ENCODE measurements at regions not wholly inside any gene's neighbourhood (a gene's known extent, or its start where the extent isn't known, plus 50 kb on each side); places are given as distances from the start of the nearest gene placed in this dataset.
"Not testable (repeated sequence)": the region's sequence is repeated elsewhere in the genome, so short reads cannot be mapped to it uniquely, and the experiment has no call there.

DNA sequence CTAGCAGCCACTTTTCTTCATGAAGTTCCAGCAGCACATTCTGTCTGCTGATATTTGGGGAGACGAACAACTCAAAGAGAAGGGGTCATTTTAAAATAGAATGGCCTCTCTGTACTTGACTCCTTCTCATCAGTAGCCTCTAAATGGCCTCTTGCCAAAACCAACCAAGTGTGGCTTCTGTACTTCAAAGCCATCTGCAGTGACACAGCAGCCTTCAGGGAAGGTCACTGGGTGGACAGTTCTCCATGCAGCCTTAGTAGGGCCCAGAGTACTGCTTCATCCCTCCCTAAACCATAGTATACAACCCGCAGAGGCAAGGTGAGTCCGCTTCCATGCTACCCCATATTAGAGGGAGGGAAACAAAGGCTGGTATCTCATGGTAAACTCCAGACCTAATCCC is 249.2 kb upstream of the NBPF12 start:
- H4K20me1 ChIP-seq (replicated peaks; ENCODE audit: control insufficient read depth, extremely low read depth, insufficient read depth, low read length); H3K4me2 ChIP-seq (ENCODE audit: insufficient read depth, low read length); DNase-seq (ENCODE audit: low read depth, low spot score); H3K4me1 ChIP-seq (ENCODE audit: control insufficient read depth, extremely low read depth, insufficient read depth, low read length); H3K9me1 ChIP-seq (replicated peaks; ENCODE audit: control insufficient read depth, extremely low read depth, insufficient read depth, low read length); POLR2A ChIA-PET; H2AFZ ChIP-seq (ENCODE audit: low read depth, low read length); H3K27me3 ChIP-seq (ENCODE audit: control insufficient read depth in 2 of 2, insufficient read depth in 2 of 2, low read length in 2 of 2); H3K27ac ChIP-seq (ENCODE audit: insufficient read depth, low read depth, low read length); dilution Hi-C loops (cut with MboI; ENCODE audit: extremely low pct_ligation_motif_present, low sequenced_read_pairs); H3K36me3 ChIP-seq (ENCODE audit: control insufficient read depth in 2 of 2, extremely low read depth in 1 of 2, insufficient read depth in 2 of 2, low read length in 2 of 2); CTCF ChIA-PET; BruUV-seq (replicated peaks); H3K9ac ChIP-seq (replicated peaks; ENCODE audit: extremely low read depth, insufficient read depth, low read length); H3K4me3 ChIP-seq (replicated peaks in 1 of 3; ENCODE audit: insufficient read depth in 1 of 3, low read depth in 1 of 3, low read length in 3 of 3); FAIRE-seq; H3K79me2 ChIP-seq (ENCODE audit: control insufficient read depth, insufficient read depth, low read length); intact Hi-C loops (cut with micrococcal nuclease); H3K9me3 ChIP-seq (replicated peaks; ENCODE audit: control insufficient read depth, insufficient read depth, low read length): not testable (repeated sequence)

DNA sequence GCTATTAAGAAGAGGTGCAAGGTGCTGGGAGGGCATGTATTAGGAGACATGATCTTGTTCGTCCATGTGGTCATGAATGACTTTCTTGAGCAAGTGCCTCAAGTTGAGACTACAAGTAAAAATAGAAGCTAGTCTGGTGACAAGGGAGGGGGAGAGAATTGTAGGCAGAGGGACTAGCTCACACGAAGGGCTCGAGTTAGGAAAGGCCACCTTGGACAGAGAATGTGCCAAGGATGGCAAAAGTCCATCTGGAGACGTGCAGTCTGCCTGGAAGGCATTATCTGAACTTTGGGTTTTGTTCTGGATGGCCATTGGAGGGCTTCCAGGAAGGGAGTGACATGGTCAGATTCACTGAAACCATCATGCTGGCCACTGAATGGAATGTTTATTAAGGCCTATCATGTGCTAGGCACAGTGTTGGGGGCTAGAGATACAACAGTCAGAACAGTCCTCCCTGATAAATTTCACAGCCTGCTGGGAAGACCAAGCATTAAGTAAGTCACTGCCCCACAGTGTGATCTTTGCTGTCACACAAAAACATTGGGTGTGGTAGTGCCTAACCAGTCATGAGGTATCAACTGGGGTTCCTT is 251.3 kb upstream of the NBPF12 start:
- H3K9me1 ChIP-seq (replicated peaks; ENCODE audit: control insufficient read depth, extremely low read depth, insufficient read depth, low read length); H3K27ac ChIP-seq (ENCODE audit: insufficient read depth, low read depth, low read length); H3K4me2 ChIP-seq (ENCODE audit: insufficient read depth, low read length); intact Hi-C loops (cut with micrococcal nuclease); POLR2A ChIA-PET; H3K9ac ChIP-seq (replicated peaks; ENCODE audit: extremely low read depth, insufficient read depth, low read length); BruUV-seq (replicated peaks); H2AFZ ChIP-seq (ENCODE audit: low read depth, low read length); H3K4me3 ChIP-seq (replicated peaks in 1 of 3; ENCODE audit: insufficient read depth in 1 of 3, low read depth in 1 of 3, low read length in 3 of 3); H3K36me3 ChIP-seq (ENCODE audit: control insufficient read depth in 2 of 2, extremely low read depth in 1 of 2, insufficient read depth in 2 of 2, low read length in 2 of 2); FAIRE-seq; DNase-seq (ENCODE audit: low read depth, low spot score); H3K9me3 ChIP-seq (replicated peaks; ENCODE audit: control insufficient read depth, insufficient read depth, low read length); H4K20me1 ChIP-seq (replicated peaks; ENCODE audit: control insufficient read depth, extremely low read depth, insufficient read depth, low read length); H3K4me1 ChIP-seq (ENCODE audit: control insufficient read depth, extremely low read depth, insufficient read depth, low read length); H3K79me2 ChIP-seq (ENCODE audit: control insufficient read depth, insufficient read depth, low read length); CTCF ChIA-PET; dilution Hi-C loops (cut with MboI; ENCODE audit: extremely low pct_ligation_motif_present, low sequenced_read_pairs); H3K27me3 ChIP-seq (ENCODE audit: control insufficient read depth in 2 of 2, insufficient read depth in 2 of 2, low read length in 2 of 2): not testable (repeated sequence)

DNA sequence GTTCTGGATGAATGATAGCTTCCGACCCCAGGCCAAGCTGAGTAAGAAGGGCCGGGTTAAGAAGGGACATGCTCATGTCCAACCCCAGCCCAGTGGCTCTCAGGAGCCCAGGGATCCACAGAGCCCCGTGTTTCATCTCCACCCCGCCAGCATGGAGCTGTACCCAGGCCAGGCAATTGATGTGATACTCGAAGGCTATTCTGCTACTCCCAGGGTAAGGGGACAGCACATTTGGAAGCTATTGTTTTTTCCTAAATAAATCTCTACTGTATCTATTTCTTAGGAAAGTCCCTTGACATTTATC is 255.0 kb upstream of the NBPF12 start:
- H3K27me3 ChIP-seq (ENCODE audit: control insufficient read depth in 2 of 2, insufficient read depth in 2 of 2, low read length in 2 of 2); DNase-seq (ENCODE audit: low read depth, low spot score); H3K4me2 ChIP-seq (ENCODE audit: insufficient read depth, low read length); H3K27ac ChIP-seq (ENCODE audit: insufficient read depth, low read depth, low read length); CTCF ChIA-PET; H3K9ac ChIP-seq (replicated peaks; ENCODE audit: extremely low read depth, insufficient read depth, low read length); POLR2A ChIA-PET; BruUV-seq (replicated peaks); H3K79me2 ChIP-seq (ENCODE audit: control insufficient read depth, insufficient read depth, low read length); H3K36me3 ChIP-seq (ENCODE audit: control insufficient read depth in 2 of 2, extremely low read depth in 1 of 2, insufficient read depth in 2 of 2, low read length in 2 of 2); FAIRE-seq; H3K4me1 ChIP-seq (ENCODE audit: control insufficient read depth, extremely low read depth, insufficient read depth, low read length); H3K9me3 ChIP-seq (replicated peaks; ENCODE audit: control insufficient read depth, insufficient read depth, low read length); dilution Hi-C loops (cut with MboI; ENCODE audit: extremely low pct_ligation_motif_present, low sequenced_read_pairs); intact Hi-C loops (cut with micrococcal nuclease); H3K4me3 ChIP-seq (replicated peaks in 1 of 3; ENCODE audit: insufficient read depth in 1 of 3, low read depth in 1 of 3, low read length in 3 of 3); H4K20me1 ChIP-seq (replicated peaks; ENCODE audit: control insufficient read depth, extremely low read depth, insufficient read depth, low read length); H2AFZ ChIP-seq (ENCODE audit: low read depth, low read length); H3K9me1 ChIP-seq (replicated peaks; ENCODE audit: control insufficient read depth, extremely low read depth, insufficient read depth, low read length): not testable (repeated sequence)

GRCh38 chr1:146682227-146683125 is 255.6 kb upstream of the NBPF12 start:
- H3K9me3 ChIP-seq (replicated peaks; ENCODE audit: control insufficient read depth, insufficient read depth, low read length); POLR2A ChIA-PET; DNase-seq (ENCODE audit: low read depth, low spot score); H3K4me3 ChIP-seq (replicated peaks in 1 of 3; ENCODE audit: insufficient read depth in 1 of 3, low read depth in 1 of 3, low read length in 3 of 3); H3K27me3 ChIP-seq (ENCODE audit: control insufficient read depth in 2 of 2, insufficient read depth in 2 of 2, low read length in 2 of 2); CTCF ChIA-PET; FAIRE-seq; H3K4me2 ChIP-seq (ENCODE audit: insufficient read depth, low read length); H3K36me3 ChIP-seq (ENCODE audit: control insufficient read depth in 2 of 2, extremely low read depth in 1 of 2, insufficient read depth in 2 of 2, low read length in 2 of 2); H3K9ac ChIP-seq (replicated peaks; ENCODE audit: extremely low read depth, insufficient read depth, low read length); H3K9me1 ChIP-seq (replicated peaks; ENCODE audit: control insufficient read depth, extremely low read depth, insufficient read depth, low read length); H3K27ac ChIP-seq (ENCODE audit: insufficient read depth, low read depth, low read length); dilution Hi-C loops (cut with MboI; ENCODE audit: extremely low pct_ligation_motif_present, low sequenced_read_pairs); BruUV-seq (replicated peaks); H4K20me1 ChIP-seq (replicated peaks; ENCODE audit: control insufficient read depth, extremely low read depth, insufficient read depth, low read length); H3K79me2 ChIP-seq (ENCODE audit: control insufficient read depth, insufficient read depth, low read length); H2AFZ ChIP-seq (ENCODE audit: low read depth, low read length); intact Hi-C loops (cut with micrococcal nuclease); H3K4me1 ChIP-seq (ENCODE audit: control insufficient read depth, extremely low read depth, insufficient read depth, low read length): not testable (repeated sequence)
